HG03469 (cell line): ENCODE measurements at regions not wholly inside any gene's neighbourhood (a gene's known extent, or its start where the extent isn't known, plus 50 kb on each side); places are given as distances from the start of the nearest gene placed in this dataset.
"Not testable (repeated sequence)": the region's sequence is repeated elsewhere in the genome, so short reads cannot be mapped to it uniquely, and the experiment has no call there.

Experiments
- ATAC-seq: cut with Tn5 transposase; IDR thresholded peaks from one replicate; pipeline ENCODE4 v1.9.1; 2021; ENCODE audit warnings: mild to moderate bottlenecking, moderate library complexity, moderate number of reproducible peaks; ENCODE audit not compliant: unreplicated experiment

DNA sequence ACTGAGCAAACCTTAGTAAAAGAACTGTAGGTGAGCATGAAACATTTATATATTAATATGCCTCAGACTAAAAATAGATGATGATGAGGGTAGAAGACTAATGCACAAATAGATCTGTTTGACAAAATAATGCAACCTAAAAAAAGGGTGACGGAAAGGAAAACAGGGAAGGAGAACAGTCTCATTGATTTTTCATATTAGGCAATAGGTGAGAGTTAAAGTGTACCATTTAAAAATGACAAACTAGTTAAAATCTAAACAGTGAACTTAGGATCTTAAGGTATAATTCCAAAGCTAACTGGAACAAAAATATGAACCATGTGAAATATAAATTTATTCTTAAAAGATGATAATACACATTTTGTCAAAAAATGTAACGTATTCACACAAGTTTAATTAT lies 1347.6 kb downstream of the SI start:
- no peak for ATAC-seq

DNA sequence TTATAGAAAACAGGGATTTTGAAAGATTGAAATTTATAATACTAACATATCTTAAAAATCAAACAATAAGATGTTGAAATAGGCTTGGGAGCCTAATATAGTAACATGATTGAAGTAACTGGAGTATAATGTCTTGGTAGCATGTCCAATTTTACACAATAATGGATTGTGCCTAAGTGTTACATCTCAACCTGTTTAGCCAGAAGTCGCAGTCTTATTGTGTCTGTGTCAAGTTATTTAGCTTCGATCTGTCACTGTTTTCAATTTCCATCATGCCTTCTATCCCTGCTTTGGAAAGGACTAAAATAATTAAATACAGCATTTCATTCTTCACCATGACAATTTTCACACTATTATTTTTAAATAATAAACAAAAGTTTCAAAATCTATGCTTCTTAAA lies 1352.2 kb downstream of the SI start:
- no peak for ATAC-seq

DNA sequence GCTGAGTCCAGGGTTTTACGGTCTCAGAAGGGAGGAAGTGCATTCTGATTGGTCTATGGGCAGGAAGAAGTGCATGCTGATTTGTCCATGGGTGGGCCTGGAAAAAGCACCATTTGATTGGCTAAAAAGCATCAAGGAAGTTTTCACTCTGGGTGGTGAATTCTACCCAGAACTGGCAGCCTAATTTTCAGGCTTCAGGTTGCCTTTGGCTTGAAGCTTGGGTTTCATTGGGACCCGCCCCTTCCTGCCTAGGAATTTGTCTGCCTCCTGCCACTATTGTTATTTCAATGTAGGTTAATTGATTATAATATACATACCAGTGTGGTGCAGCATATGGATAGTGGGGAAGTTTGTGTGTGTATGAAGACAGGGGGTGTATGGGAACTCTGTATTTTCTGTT lies 1355.9 kb downstream of the SI start:
- no peak for ATAC-seq

DNA sequence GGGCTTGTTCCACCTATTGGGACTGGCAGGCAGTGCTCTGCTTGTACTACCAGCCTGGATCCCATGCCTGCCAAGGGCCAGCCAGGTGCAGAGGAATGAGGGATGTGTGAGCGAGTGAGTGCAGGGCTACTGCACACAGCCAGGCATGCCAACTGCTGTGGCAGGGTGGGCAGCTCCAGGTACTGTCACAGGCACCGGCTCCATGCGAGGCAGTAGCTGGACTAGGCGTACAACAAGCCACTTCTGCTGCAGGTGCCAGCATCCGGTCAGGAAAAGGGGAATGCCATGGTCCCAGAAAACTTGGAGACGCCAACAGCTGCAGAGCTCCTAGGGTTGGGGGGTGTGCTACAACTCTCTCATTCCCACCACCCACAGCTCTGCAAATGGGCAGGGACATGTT lies 1356.7 kb downstream of the SI start:
- ATAC-seq = no peak

DNA sequence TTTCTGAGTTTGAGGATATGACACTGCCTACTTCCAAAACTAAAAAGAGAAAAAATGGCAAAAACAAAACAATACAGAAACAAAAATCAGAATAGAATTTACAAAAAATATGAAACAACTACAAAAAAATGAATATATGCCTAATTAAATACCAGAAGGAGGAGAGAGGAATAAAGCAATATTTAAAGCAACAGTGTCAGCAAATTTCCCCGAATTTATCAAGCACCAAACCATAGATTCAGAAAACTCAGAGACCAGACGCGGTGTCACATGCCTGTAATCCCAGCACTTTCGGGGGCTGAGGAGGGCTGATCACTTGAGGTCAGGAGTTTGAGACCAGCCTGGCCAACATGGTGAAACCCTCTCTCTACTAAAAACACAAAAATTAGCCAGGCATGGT lies 1360.9 kb downstream of the SI start:
- no peak for ATAC-seq

DNA sequence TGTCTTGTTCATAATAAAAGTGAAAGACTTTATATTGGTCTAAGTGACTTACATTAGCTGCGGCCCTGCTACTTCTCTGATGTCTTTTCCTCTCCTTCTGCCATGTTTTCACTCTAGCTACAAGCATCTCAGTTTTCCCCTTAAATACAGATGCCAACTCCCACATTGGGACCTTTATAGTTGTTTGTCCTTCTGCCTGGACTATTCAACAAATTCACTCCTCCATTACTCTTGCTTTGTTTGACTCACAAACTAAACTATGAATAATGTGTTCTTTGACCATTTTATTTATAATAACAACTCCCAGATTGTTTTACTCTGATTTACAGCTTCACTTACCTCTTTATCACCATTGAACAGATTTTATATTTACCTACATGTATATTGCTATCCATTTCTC lies 1369.9 kb downstream of the SI start:
- ATAC-seq = no peak

DNA sequence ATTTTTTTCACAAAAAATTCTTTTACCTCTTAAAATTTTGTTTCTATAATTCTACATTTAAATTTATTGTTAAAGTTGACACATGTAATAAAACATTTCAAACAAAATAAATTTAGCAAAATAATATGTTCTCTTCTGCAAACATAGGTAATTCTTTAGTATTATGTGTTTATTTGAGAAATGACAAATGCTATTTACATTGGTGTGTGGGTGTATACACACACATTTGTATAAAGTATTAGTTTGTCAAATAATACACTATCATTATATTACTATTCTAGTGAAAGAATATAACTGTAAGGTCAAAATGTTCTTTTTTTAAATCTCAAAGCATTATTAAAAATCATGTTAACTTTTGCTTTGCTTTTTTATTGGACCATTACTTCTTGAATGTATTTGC lies 1370.6 kb downstream of the SI start:
- ATAC-seq = no peak

DNA sequence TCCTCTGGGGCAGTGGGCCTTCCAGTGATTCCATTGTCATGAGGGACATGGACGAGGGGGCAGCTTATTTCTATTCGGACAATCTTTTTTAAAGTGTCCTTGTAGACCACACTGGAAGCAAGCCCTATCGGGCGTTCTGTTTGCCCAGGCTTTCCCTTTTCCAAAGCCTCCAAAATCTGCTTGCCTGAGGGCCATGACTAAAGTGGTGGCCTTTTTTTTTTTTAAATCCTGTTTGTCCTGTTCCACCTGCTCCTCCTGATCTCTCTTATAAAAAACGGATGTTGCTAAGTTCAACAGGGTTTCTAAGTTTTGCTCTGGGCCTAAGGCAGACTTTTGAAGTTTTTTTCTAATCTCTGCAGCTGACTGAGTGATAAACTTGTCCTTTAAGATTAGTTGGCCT lies 1380.1 kb downstream of the SI start:
- not testable (repeated sequence) for ATAC-seq

DNA sequence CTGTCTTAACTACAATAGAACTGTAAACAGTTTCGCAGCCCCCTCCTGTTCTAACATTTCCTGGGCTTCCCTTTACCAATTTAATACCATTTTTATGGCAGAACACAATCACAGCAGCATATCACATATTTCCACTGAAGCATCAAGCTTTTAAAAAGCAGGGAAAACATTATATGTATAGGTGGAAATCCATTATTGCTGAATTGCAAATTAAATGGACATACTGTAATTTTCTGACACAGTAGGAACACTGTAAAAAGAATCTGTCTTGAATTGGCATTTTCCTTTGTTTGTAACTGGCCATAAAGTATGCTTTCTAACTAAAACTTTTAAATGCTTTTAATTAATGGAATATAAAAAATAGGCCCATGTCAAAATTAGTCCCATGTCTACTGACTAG lies 1385.8 kb downstream of the SI start:
- ATAC-seq = no peak

DNA sequence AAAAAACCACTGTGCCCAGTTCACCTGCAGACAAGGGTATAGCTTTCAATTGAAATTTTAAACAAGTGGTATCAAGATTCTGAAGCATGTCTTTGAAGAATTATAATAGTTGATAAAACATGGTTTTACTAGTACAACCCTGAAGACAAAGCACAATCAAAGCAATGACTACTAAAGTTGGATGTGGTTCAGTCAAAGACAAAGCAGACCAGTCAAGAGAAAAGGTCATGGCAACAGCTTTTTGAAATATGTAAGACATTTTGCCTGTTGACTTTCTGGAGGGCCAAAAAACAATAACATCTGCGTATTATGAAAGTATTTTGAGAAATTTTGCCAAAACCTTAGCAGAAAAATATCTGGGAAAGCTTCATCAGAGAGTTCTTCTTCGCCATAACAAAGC lies 1393.6 kb downstream of the SI start:
- ATAC-seq = no peak

DNA sequence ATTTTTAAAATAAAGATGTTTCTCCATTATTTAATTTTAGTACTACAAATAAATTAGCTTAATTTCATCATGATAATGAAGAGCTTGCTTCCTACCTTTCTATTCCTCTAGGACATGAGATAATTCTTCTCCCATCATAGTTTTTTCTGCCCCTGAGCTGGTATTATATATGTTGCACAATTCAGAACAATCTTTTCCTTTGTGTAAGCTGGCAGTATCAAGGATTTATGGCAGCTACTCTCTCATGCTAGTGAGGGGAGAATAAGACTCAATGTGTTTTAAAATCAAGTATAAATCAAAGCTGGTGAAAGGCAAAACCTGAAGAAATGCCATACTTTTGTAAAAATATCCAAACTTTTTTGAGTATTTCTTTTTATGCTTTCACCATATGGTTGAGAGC lies 1405.3 kb downstream of the SI start:
- ATAC-seq = no peak

DNA sequence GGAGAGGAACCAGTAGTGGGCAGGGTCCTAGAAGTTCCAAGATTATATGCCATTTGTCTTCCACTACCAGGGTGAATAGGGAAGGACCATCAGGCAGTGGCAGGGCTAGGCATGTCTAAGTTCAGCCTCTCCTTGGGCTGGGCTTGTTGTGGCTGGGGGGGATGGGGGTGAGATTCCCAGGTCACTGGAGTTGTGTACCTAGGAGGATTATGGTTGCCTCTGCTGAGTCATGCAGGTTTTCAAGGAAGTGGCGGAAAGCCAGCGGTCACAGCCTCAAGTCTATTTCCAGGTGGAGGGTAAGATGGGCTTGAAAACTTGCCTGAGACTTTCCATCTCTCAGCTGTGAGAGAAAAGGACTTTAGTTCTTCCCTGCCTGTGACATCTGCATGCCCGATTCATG lies 1407.1 kb downstream of the SI start:
- no peak for ATAC-seq

DNA sequence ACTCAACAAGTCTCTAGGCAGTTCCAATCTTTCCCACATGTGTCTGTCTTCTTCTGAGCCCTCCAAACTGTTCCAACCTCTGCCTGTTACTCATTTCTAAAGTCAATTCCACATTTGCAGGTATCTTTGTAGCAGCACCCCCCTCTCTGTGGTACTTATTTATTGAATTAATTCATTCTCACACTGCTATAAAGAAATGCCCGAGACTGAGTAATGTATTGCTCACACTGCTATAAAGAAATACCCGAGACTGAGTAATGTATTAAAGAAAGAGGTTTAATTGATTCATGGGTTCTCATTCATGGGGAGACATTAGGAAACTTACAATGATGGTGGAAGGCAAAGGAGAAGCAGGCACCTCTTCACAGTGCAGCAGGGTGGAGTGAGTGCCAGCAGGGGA lies 1413.8 kb downstream of the SI start:
- ATAC-seq = no peak

DNA sequence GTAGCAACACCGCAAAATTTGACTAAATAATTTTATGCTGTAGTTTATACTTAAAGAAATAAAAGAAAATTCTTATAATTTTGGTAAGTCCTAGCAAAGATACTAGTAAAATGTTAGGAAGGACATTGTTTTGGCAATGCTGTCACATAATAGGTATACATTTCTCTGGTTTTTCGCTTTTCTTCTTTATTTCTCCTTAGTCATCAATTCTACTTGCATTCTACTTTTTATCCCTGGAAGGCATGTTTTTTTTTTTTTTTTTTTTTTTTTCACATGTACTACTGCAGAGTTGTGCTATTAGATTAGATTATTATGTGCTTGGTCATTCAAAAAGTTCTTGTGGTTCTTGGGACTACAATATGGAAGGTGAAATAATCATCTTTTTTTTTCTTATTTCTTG lies 1421.2 kb downstream of the SI start:
- ATAC-seq = no peak

DNA sequence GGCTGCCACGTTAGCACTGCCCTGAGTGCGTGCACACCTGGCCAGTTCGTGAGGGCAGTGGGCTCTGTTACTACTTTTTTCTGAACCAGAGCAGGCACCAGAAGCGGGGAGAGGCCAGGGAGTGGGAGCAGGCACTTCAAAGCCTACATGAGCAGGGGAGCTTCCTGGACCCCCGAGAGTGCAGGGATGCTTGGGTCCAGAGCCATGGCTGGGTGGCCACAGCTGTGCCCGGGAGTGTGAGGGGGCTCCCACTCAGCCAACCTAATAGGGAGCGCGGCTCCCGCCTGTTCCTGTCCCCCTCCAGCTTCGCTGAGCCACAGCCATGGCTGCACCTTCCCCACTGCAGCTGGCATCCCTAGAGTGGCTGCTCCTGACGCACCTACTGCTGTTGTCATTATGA lies 1423.3 kb downstream of the SI start:
- ATAC-seq = no peak

DNA sequence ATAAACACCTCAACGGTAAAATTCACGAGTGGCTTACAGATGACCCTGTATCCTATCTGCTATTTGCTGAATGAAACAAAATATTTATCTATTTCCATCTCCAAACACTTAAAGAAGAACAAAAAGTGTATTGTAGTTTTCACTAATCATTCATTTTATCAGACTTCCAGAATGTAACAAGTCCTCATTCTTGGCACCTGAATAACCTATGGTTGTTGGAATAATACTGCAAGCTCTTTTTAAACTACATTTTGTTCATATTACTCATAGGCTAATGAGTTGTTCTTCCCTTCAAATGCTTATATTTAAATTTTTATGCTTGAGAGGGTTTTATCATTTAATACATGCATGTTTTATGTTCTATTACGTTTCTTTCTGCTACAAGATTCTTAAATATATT lies 1434.1 kb downstream of the SI start:
- no peak for ATAC-seq

DNA sequence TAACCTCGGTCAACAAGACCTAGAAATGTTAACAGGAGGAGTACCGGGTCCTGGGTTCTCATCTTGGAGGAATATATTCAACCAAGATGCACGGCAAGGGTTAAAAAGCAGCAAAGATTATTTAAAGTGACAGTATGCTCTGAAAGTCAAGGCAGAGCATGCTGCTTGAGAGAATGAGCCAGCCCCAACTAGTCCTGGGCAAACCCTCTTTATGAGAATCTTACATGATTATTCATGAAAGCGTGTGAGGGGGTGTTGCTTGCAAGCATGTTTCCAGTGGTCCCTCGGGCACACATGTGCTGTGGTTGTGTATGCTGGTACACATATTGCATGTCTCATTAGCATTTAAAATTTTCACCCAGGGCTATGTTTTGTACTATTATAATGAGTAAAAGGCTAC lies 1445.6 kb downstream of the SI start:
- no peak for ATAC-seq

DNA sequence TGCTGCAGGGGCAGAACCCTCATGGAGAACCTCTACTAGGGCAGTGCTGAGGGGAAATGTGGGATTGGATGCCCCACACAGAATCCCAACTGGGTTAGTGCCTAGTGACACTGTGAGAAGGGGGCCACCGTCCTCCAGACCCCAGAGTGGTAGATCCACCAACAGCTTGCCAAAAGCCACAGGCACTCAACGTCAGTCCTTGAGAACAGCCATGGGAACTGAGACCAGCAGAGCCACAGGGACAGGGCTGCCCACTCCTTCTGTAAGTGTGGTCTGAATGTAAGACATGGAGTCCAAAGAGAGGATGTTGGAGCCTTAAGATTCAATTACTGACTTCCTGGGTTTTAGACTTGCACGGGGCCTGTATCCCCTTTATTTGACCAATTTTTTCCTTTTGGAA lies 1451.5 kb downstream of the SI start:
- no peak for ATAC-seq

DNA sequence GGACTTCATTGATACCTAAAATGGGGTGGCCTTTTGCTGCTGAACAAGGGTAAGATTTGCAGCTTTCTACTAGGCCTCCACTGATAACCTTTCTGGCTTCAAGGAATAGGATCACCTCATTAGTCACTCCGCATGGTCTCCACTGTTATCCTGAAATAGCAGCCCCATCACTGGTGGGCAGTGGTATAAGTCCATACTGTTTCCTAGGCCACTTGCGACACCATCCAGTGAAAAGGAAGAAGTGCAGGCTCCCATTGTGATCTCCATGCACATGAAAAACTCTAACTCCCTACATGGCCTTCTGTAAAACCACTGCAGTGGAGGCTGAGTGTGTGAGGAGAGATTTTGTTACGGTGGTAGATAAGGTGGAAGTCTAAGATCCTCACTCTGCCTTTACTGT lies 1455.9 kb downstream of the SI start:
- no peak for ATAC-seq

DNA sequence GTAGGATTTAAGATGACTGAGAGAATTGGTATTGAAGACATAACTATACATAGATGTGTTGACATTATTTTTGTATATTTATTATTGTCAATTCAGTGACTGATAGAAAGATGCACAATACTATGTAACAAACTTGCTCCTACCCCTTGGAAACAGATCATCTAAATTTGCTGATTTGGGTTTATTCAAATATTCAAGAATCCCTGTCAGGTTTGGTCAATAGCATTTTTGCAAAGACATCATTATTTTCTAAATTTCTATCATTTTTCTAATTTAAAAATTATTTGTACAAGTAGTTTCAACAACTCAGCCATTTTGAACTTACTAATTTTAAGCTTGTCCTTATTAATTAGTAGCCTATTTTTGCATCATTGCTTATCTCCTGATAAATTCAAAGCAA lies 1463.4 kb downstream of the SI start:
- no peak for ATAC-seq

DNA sequence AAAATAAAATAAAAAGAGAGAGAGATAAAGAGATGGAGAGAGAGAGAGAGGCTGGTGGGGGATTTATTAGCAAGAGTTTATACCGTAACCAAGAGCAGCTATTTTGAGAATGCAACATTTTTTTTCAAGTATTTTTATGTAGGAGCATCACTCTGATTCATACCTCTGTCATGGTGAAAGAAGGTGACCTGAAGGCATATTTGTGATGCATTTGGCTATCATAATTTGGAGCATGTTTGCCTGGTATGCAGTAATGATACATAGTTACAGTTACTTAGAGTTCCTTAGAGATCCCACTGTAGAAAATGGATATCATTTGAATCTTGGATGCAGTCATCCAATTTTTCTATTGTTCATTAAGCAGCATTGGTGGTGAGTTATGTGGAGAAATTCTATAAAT lies 1472.4 kb downstream of the SI start:
- ATAC-seq = no peak

DNA sequence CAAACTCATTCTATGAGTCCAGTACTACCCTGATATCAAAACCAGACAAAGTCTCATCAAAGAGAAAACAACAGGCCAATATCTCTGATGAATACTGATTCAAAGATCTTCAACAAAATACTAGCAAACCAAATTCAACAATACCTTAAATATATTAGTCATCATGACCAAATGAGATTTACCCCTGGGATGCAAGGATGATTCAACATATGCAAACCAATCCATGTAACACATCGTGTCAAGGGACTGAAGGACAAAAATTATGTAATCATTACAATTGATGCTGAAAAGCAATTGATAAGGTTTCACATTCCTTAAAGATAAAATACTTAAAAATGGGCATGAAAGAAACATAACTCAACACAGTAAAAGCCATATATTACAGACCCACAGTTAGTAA lies 1476.9 kb downstream of the SI start:
- no peak for ATAC-seq

DNA sequence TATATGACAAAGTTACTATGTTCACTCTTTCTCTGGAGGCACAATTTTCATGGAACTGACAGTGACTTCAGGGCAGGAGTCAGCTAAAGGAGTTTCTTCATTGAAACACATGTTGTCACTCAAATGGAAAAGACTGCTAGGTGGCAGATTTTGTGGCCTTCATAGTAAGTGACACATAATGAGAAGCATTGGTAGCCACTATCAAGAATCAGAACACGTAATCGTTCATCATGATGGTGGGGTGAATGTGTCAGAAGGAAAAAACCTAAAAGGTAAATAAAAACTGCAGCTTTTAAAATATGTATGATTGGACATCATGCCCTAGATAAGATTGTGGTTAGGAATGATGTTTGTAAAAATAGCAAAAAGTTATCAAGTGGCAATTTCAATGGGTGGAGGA lies 1491.0 kb downstream of the SI start:
- ATAC-seq = no peak

DNA sequence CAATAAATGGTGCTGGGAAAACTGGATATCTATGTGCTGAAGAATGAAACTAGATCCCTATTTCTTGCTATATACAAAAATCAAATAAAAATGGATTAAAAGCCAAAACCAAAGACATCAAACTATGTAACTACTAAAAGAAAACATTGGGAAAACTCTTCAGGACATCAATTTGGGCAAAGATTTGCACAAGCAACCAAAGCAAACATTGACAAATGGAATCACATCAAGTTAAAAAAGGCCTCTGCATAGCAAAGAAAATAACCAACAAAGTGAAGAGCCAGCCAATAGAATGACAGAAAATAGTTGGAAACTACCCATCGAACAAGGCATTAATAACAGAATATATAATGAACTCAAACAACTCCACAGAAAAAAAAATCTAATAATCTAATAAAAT lies 1495.3 kb downstream of the SI start:
- no peak for ATAC-seq
